ENCODE measurements at regions not wholly inside any gene's neighbourhood (a gene's known extent, or its start where the extent isn't known, plus 50 kb on each side); places are given as distances from the start of the nearest gene placed in this dataset.

GRCh38 chr18:55998801-55999385, 410.9 kb upstream of the TCF4 start:
- no peaks in the 10 kb centered on the region for H3K36me3 ChIP-seq (ENCODE audit: insufficient read depth, low read length)
- no peak overlapping the region for H2AFZ ChIP-seq (ENCODE audit: low read depth, low read length)
- no peaks in the 10 kb centered on the region for H3K27me3 ChIP-seq (ENCODE audit: insufficient read depth, low read length, poor library complexity)
- DNase-seq (no peak), ATAC-seq (ENCODE audit: insufficient read depth, low read depth) (no peak)
- TF ChIP-seq, protein P1, sequence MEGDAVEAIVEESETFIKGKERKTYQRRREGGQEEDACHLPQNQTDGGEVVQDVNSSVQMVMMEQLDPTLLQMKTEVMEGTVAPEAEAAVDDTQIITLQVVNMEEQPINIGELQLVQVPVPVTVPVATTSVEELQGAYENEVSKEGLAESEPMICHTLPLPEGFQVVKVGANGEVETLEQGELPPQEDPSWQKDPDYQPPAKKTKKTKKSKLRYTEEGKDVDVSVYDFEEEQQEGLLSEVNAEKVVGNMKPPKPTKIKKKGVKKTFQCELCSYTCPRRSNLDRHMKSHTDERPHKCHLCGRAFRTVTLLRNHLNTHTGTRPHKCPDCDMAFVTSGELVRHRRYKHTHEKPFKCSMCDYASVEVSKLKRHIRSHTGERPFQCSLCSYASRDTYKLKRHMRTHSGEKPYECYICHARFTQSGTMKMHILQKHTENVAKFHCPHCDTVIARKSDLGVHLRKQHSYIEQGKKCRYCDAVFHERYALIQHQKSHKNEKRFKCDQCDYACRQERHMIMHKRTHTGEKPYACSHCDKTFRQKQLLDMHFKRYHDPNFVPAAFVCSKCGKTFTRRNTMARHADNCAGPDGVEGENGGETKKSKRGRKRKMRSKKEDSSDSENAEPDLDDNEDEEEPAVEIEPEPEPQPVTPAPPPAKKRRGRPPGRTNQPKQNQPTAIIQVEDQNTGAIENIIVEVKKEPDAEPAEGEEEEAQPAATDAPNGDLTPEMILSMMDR (IDR thresholded peaks at IDR 0.05; ENCODE audit: borderline replicate concordance, extremely low read depth, low read length, poor library complexity, severe bottlenecking), result no peak
- TF ChIP-seq EZH2 (IDR thresholded peaks at IDR 0.05; ENCODE audit: borderline replicate concordance, low read depth, low read length, severe bottlenecking), result no peak
- H3K9me3 ChIP-seq (ENCODE audit: insufficient read depth, low read length, severe bottlenecking), result no peaks in the 10 kb centered on the region
- H3K4me1 ChIP-seq (ENCODE audit: insufficient read depth, low read length), result no peaks in the 10 kb centered on the region; the same call in 1 of the 2 replicates
- H4K20me1 ChIP-seq (ENCODE audit: insufficient read depth, low read length), result no peaks in the 10 kb centered on the region
- H3K27ac ChIP-seq (ENCODE audit: low read length), result no peak overlapping the region
- H3K79me2 ChIP-seq (ENCODE audit: insufficient read depth, low read length), result no peaks in the 10 kb centered on the region
- no peak overlapping the region for H3K4me2 ChIP-seq (ENCODE audit: insufficient read depth, low read length)
- no peak overlapping the region for H3K9ac ChIP-seq (ENCODE audit: low read depth, low read length)
- no peak overlapping the region for H3K4me3 ChIP-seq (ENCODE audit: low read depth in 1 of 2, low read length in 2 of 2)

- no peak overlapping the region for H2AFZ ChIP-seq (ENCODE audit: low read depth, low read length)
- ATAC-seq (ENCODE audit: insufficient read depth, low read depth) (no peak), DNase-seq (no peak)
- H3K9me3 ChIP-seq (ENCODE audit: insufficient read depth, low read length, severe bottlenecking), result no peaks in the 10 kb centered on the region
- no peak overlapping the region for H3K9ac ChIP-seq (ENCODE audit: low read depth, low read length)
- H3K36me3 ChIP-seq (ENCODE audit: insufficient read depth, low read length), result no peaks in the 10 kb centered on the region
- H4K20me1 ChIP-seq (ENCODE audit: insufficient read depth, low read length), result no peaks in the 10 kb centered on the region
- no peak overlapping the region for H3K4me2 ChIP-seq (ENCODE audit: insufficient read depth, low read length)
- TF ChIP-seq EZH2 (IDR thresholded peaks at IDR 0.05; ENCODE audit: borderline replicate concordance, low read depth, low read length, severe bottlenecking), result no peak
- TF ChIP-seq, protein P1 (IDR thresholded peaks at IDR 0.05; ENCODE audit: borderline replicate concordance, extremely low read depth, low read length, poor library complexity, severe bottlenecking), result no peak
- no peak overlapping the region for H3K4me3 ChIP-seq (ENCODE audit: low read depth in 1 of 2, low read length in 2 of 2)
- H3K4me1 ChIP-seq (ENCODE audit: insufficient read depth, low read length), result no peaks in the 10 kb centered on the region; the same call in 1 of the 2 replicates
- no peak overlapping the region for H3K27ac ChIP-seq (ENCODE audit: low read length)
- no peaks in the 10 kb centered on the region for H3K27me3 ChIP-seq (ENCODE audit: insufficient read depth, low read length, poor library complexity)
- H3K79me2 ChIP-seq (ENCODE audit: insufficient read depth, low read length), result no peaks in the 10 kb centered on the region
These were observed 410.1 kb upstream of the TCF4 start for GRCh38 chr18:55998071-55998522.

DNA sequence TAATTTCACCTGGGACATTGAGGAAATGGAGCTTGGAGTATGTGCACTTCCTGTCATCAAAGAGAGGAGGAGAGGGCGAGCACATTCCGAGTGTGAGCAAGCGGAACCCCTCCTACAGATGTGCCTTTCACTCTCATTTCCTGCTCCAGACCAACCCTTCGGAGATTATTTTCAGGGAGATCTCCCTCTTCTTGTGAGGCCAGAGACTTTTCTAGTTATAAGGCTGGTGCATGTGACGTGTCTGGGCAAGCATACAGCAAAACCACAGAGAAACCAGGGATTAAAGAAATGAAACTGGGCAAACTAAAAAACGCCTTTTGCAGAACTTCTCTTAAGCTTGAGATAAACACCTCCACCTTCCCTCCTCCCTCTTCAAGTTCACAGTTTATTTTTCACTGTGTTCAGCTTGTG, 409.2 kb upstream of the TCF4 start:
- ATAC-seq (ENCODE audit: insufficient read depth, low read depth) (no peak), DNase-seq (no peak)
- H3K9me3 ChIP-seq (ENCODE audit: insufficient read depth, low read length, severe bottlenecking), result no peaks in the 10 kb centered on the region
- TF ChIP-seq, protein P1 (IDR thresholded peaks at IDR 0.05; ENCODE audit: borderline replicate concordance, extremely low read depth, low read length, poor library complexity, severe bottlenecking), result no peak
- no peak for TF ChIP-seq EZH2 (IDR thresholded peaks at IDR 0.05; ENCODE audit: borderline replicate concordance, low read depth, low read length, severe bottlenecking)
- no peak overlapping the region for H3K4me2 ChIP-seq (ENCODE audit: insufficient read depth, low read length)
- no peak overlapping the region for H3K4me3 ChIP-seq (ENCODE audit: low read depth in 1 of 2, low read length in 2 of 2)
- H3K79me2 ChIP-seq (ENCODE audit: insufficient read depth, low read length), result no peaks in the 10 kb centered on the region
- no peaks in the 10 kb centered on the region for H3K27me3 ChIP-seq (ENCODE audit: insufficient read depth, low read length, poor library complexity)
- no peak overlapping the region for H3K9ac ChIP-seq (ENCODE audit: low read depth, low read length)
- no peak overlapping the region for H3K27ac ChIP-seq (ENCODE audit: low read length)
- H3K4me1 ChIP-seq (ENCODE audit: insufficient read depth, low read length), result no peaks in the 10 kb centered on the region; the same call in 1 of the 2 replicates
- H2AFZ ChIP-seq (ENCODE audit: low read depth, low read length), result no peak overlapping the region
- no peaks in the 10 kb centered on the region for H4K20me1 ChIP-seq (ENCODE audit: insufficient read depth, low read length)
- H3K36me3 ChIP-seq (ENCODE audit: insufficient read depth, low read length), result no peaks in the 10 kb centered on the region
